Adrenal gland (tissue), 5 donors: ENCODE measurements at regions not wholly inside any gene's neighbourhood (a gene's known extent, or its start where the extent isn't known, plus 50 kb on each side); places are given as distances from the start of the nearest gene placed in this dataset.

ENCODE experiments used
- POLR2A ChIP-seq, 2 donors: fragments of 450-650 bp; IDR thresholded peaks; one replicate each; pipeline ENCODE4 v1.6.1; 2017; ENCODE audit warnings: antibody characterized with exemption in 2 of 2, mild to moderate bottlenecking in 2 of 2, moderate library complexity in 1 of 2
- TF ChIP-seq, protein P1 (sequence below), 6 experiments: fragments of 450-650 bp in 4 of 6; fragments of 200-600 bp in 2 of 6; sonication (generic) in 1 of 6; IDR thresholded peaks; 1 replicate in 5 of 6; 2 replicates in 1 of 6; pipeline versions ENCODE4 v1.5.1 to v1.8.0; 2016 to 2021; ENCODE audit warnings: antibody characterized with exemption in 6 of 6, mild to moderate bottlenecking in 2 of 6, moderate library complexity in 1 of 6
- donor health status: DM: no; HTN: no; CAD: no.

- TF ChIP-seq POLR2A (IDR thresholded peaks at IDR 0.05), result no peak
- TF ChIP-seq, protein P1, sequence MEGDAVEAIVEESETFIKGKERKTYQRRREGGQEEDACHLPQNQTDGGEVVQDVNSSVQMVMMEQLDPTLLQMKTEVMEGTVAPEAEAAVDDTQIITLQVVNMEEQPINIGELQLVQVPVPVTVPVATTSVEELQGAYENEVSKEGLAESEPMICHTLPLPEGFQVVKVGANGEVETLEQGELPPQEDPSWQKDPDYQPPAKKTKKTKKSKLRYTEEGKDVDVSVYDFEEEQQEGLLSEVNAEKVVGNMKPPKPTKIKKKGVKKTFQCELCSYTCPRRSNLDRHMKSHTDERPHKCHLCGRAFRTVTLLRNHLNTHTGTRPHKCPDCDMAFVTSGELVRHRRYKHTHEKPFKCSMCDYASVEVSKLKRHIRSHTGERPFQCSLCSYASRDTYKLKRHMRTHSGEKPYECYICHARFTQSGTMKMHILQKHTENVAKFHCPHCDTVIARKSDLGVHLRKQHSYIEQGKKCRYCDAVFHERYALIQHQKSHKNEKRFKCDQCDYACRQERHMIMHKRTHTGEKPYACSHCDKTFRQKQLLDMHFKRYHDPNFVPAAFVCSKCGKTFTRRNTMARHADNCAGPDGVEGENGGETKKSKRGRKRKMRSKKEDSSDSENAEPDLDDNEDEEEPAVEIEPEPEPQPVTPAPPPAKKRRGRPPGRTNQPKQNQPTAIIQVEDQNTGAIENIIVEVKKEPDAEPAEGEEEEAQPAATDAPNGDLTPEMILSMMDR (IDR thresholded peaks at IDR 0.05), result no peak
Observed at GRCh38 chr20:16158090-16158975, 414.9 kb downstream of the KIF16B start.
